Panc1 (cell line): ENCODE measurements at regions not wholly inside any gene's neighbourhood (a gene's known extent, or its start where the extent isn't known, plus 50 kb on each side); places are given as distances from the start of the nearest gene placed in this dataset.
"Not testable (repeated sequence)": the region's sequence is repeated elsewhere in the genome, so short reads cannot be mapped to it uniquely, and the experiment has no call there.

Source experiments
- ATAC-seq: fragments of 200-7000 bp; cut with Tn5 transposase; 2 replicates; pipeline ENCODE4 v1.9.1; 2020; ENCODE audit warnings: mild to moderate bottlenecking, moderate library complexity
- BruUV-seq: library from RNA; stranded (reverse); fragments of 400-500 nt; replicated peaks from 2 replicates; lab custom pipeline; 2021; lab: Mats Ljungman, UMichigan
- CTCF ChIA-PET: fragments of 300-600 bp; sonication (Branson Sonifier 250); formaldehyde crosslinking; loops from one replicate; lab custom pipeline; 2022; ENCODE audit warnings: antibody characterized with exemption; lab: Charles Lee
- POLR2A ChIA-PET: fragments of 300-600 bp; sonication (Branson Sonifier 250); formaldehyde crosslinking; loops from one replicate; lab custom pipeline; 2022; ENCODE audit warnings: antibody characterized with exemption; lab: Charles Lee
- DNase-seq: peaks from one replicate; pipeline ENCODE4 v3.0.0-alpha.2; 2010; ENCODE audit warnings: low read depth, low spot score
- H3K27ac ChIP-seq: 2 replicates; pipeline ENCODE4 v1.5.1; 2011; ENCODE audit warnings: mild to moderate bottlenecking, low read length, inconsistent platforms
- H3K27me3 ChIP-seq: fragments of 200-500 bp; sonication (Bioruptor generic); 2 replicates; pipeline ENCODE4 v1.6.0; 2014; ENCODE audit warnings: low read length, inconsistent platforms; ENCODE audit not compliant: control insufficient read depth, insufficient read depth
- H3K36me3 ChIP-seq: fragments of 200-500 bp; sonication (Bioruptor generic); 2 replicates; pipeline ENCODE4 v1.5.1; 2014; ENCODE audit warnings: inconsistent platforms, mild to moderate bottlenecking, low read length, moderate library complexity; ENCODE audit not compliant: control insufficient read depth, insufficient read depth
- H3K4me1 ChIP-seq: 2 replicates; pipeline ENCODE4 v1.5.1; 2011; ENCODE audit warnings: inconsistent platforms, mild to moderate bottlenecking, low read length, moderate library complexity; ENCODE audit not compliant: control insufficient read depth, insufficient read depth
- H3K4me3 ChIP-seq, 2 experiments: 2 replicates each; pipeline ENCODE4 v1.5.1; 2011 to 2012; ENCODE audit warnings: low read depth in 2 of 2, low read length in 2 of 2, mild to moderate bottlenecking in 2 of 2, inconsistent platforms in 1 of 2, moderate library complexity in 1 of 2
- H3K9me3 ChIP-seq: fragments of 200-500 bp; sonication (Bioruptor generic); 2 replicates; pipeline ENCODE4 v1.5.1; 2014; ENCODE audit warnings: low read depth, mild to moderate bottlenecking, inconsistent platforms, low read length, moderate library complexity; ENCODE audit not compliant: control insufficient read depth, insufficient read depth
- in situ Hi-C: cut with HindIII; loops from 2 replicates; pipeline ENCODE4 v1.10.0; 2016; ENCODE audit warnings: low sequenced_read_pairs, low pct_unique_long_range_greater_than_20kb
- intact Hi-C: fragments of 100-400 bp; cut with micrococcal nuclease; formaldehyde crosslinking; loops from one replicate; pipeline ENCODE4 v1.10.0; 2022; ENCODE audit not compliant: unreplicated experiment

DNA sequence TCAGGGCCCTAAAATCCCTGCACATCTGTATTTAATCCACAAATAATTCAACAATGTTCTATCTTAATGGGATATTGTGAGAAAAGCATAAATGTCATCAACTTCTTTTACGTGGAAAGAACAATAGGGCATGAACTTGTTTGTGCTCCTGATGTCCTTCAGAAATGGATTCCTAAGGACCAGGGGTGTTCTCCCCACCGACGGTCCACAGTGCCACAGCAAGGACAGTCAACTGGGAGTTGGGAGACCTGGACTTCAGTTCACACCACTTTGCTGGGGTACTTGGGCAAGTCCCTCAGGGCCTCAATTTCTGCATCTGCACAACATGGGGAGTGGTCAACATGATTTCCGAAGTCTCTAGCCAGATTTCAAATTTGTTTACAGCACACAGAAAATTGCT, 908.4 kb downstream of the RPIA start:
- H3K27me3 ChIP-seq, ATAC-seq, H3K27ac ChIP-seq, H3K4me1 ChIP-seq, DNase-seq, CTCF ChIA-PET, H3K9me3 ChIP-seq, in situ Hi-C loops, BruUV-seq, H3K4me3 ChIP-seq, POLR2A ChIA-PET, intact Hi-C loops, H3K36me3 ChIP-seq: not testable (repeated sequence)

DNA sequence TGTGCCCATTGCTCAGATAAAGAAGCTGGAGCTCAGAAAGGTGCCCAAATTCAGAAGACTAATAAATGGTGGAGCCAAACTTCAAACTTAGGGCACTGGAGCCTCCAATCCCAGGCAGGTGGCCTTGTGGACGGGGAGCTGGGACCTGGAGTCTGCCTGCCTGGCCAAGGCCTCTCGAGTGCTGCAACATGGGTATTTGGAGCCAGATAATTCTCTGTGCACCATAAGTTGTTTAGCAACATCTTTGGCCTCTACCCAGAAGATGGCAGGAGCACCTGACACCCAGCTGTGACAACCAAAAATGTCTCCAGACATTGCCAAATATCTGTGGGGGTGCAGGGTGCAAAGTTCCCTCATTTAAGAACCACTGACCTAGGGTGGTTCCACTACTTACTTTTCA, 915.0 kb downstream of the RPIA start:
- H3K9me3 ChIP-seq, intact Hi-C loops, POLR2A ChIA-PET, BruUV-seq, ATAC-seq, H3K27me3 ChIP-seq, in situ Hi-C loops, H3K4me3 ChIP-seq, CTCF ChIA-PET, DNase-seq, H3K27ac ChIP-seq, H3K36me3 ChIP-seq, H3K4me1 ChIP-seq: not testable (repeated sequence)

DNA sequence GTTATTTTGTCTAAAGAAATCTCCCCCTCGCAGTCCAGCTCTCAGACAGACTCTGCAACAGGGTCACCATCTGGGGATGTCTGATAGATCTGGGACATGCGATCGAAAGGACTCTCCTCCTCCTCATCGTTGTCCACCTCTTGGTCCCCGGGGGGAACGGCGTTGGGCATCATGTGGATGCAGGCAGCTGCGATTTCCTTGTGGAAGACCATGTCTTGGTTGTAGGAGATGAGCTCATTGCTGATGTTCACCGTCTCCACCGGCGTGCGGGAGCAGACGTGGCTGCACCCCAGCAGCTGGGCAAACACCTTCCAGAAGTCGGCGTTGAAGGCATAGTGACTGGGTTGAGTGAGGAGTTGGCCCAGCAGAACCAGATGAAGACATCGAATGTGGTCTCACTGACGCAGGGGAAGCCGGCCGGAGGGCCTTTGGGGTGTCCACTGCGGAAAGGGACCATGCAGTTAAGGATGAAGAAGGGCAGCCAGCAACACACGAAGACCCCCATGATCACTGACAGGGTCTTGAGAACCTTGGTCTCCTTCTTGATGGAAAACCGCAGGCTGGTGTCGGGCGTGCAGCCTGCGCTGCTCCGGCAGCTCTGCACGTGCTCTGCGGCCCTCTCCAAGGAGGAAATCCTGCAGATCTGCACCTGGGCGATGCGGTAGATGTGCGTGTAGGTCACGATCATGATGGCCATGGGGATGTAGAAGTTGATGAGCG, 918.9 kb downstream of the RPIA start:
- H3K27me3 ChIP-seq, H3K27ac ChIP-seq, H3K4me1 ChIP-seq, POLR2A ChIA-PET, DNase-seq, CTCF ChIA-PET, ATAC-seq, BruUV-seq, H3K9me3 ChIP-seq, in situ Hi-C loops, H3K36me3 ChIP-seq, H3K4me3 ChIP-seq, intact Hi-C loops: not testable (repeated sequence)

- DNase-seq, POLR2A ChIA-PET, BruUV-seq, H3K36me3 ChIP-seq, H3K27me3 ChIP-seq, CTCF ChIA-PET, in situ Hi-C loops, H3K4me3 ChIP-seq, H3K27ac ChIP-seq, ATAC-seq, H3K4me1 ChIP-seq, H3K9me3 ChIP-seq, intact Hi-C loops: not testable (repeated sequence)
These were observed 919.5 kb downstream of the RPIA start for GRCh38 chr2:89610927-89611515.

GRCh38 chr2:89611710-89612109, 920.2 kb downstream of the RPIA start:
- in situ Hi-C loops, DNase-seq, H3K27me3 ChIP-seq, H3K36me3 ChIP-seq, H3K27ac ChIP-seq, intact Hi-C loops, H3K4me1 ChIP-seq, H3K4me3 ChIP-seq, ATAC-seq, CTCF ChIA-PET, H3K9me3 ChIP-seq, POLR2A ChIA-PET, BruUV-seq: not testable (repeated sequence)

GRCh38 chr2:89649268-89649667, 957.8 kb downstream of the RPIA start:
- H3K4me1 ChIP-seq, BruUV-seq, DNase-seq, H3K4me3 ChIP-seq, intact Hi-C loops, H3K27me3 ChIP-seq, ATAC-seq, in situ Hi-C loops, CTCF ChIA-PET, H3K36me3 ChIP-seq, POLR2A ChIA-PET, H3K27ac ChIP-seq, H3K9me3 ChIP-seq: not testable (repeated sequence)

DNA sequence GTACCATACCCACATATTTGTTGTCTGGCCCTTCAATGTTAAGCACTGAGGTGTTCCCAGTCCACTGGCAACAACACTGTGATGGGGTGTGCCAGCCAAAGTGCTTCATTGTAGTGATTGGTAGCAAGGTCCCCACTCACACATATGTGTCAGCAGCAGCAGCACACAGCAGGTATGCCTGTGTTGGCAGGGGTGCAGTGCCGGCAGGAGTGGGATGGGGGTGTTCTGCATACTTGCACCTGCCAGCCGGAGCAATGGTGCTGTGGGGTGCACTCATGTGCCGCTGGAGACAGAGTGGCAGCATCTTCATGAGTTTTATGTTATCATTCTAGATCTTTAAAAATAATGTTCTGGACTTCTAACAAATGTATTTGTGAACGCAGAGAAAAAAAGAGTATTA, 987.8 kb downstream of the RPIA start:
- H3K9me3 ChIP-seq, CTCF ChIA-PET, H3K4me3 ChIP-seq, in situ Hi-C loops, H3K36me3 ChIP-seq, BruUV-seq, intact Hi-C loops, H3K4me1 ChIP-seq, H3K27ac ChIP-seq, ATAC-seq, POLR2A ChIA-PET, H3K27me3 ChIP-seq, DNase-seq: not testable (repeated sequence)
